T-cell (primary cell): ENCODE measurements at regions not wholly inside any gene's neighbourhood (a gene's known extent, or its start where the extent isn't known, plus 50 kb on each side); places are given as distances from the start of the nearest gene placed in this dataset.

Experiments used
- ATAC-seq, 4 experiments: fragments of 200-7000 bp in 3 of 4; fragments of 150-1000 bp in 1 of 4; cut with Tn5 transposase; replicated peaks in 1 of 4; 1 replicate in 3 of 4; 2 replicates in 1 of 4; pipeline ENCODE4 v1.10.0; 2021; ENCODE audit warnings: moderate library complexity in 3 of 4, mild to moderate bottlenecking in 2 of 4, moderate number of reproducible peaks in 1 of 4
- CTCF ChIA-PET, 2 donors: fragments of 300-600 bp; sonication (Branson Sonifier 250); formaldehyde crosslinking; loops; one replicate each; lab custom pipeline; 2022; ENCODE audit warnings: antibody characterized with exemption in 2 of 2; lab: Charles Lee
- POLR2A ChIA-PET, 2 donors: fragments of 300-600 bp; sonication (Branson Sonifier 250); formaldehyde crosslinking; loops; one replicate each; lab custom pipeline; 2022; ENCODE audit warnings: antibody characterized with exemption in 2 of 2; lab: Charles Lee
- DNase-seq, 35 experiments: peaks; one replicate each; pipeline versions ENCODE4 v3.0.0 to v3.0.0-alpha.2; 2013 to 2023
- H3K27ac ChIP-seq: one replicate; pipeline ENCODE4 v1.5.1; 2013; ENCODE audit warnings: low read length
- H3K27me3 ChIP-seq, 2 experiments: replicated peaks in 1 of 2; 1 replicate in 1 of 2; 2 replicates in 1 of 2; pipeline versions ENCODE4 v1.6.1 to v1.7.0; 2013; ENCODE audit warnings: low read length in 1 of 2, mixed read lengths in 1 of 2; ENCODE audit not compliant: control insufficient read depth in 2 of 2, insufficient read depth in 2 of 2; ENCODE audit errors: extremely low read depth in 1 of 2
- H3K36me3 ChIP-seq, 2 donors: 1 replicate in 1 of 2; 2 replicates in 1 of 2; pipeline versions ENCODE4 v1.6.1 to v1.7.0; 2013; ENCODE audit warnings: low read length in 1 of 2; ENCODE audit not compliant: control insufficient read depth in 2 of 2, insufficient read depth in 1 of 2; ENCODE audit errors: extremely low read depth in 1 of 2
- H3K4me1 ChIP-seq, 2 experiments: 1 replicate in 1 of 2; 2 replicates in 1 of 2; pipeline versions ENCODE4 v1.6.1 to v1.7.0; 2013; ENCODE audit warnings: low read length in 2 of 2, mixed read lengths in 1 of 2; ENCODE audit not compliant: insufficient read depth in 2 of 2, control insufficient read depth in 1 of 2; ENCODE audit errors: extremely low read depth in 1 of 2
- H3K4me3 ChIP-seq, 2 donors: 1 replicate in 1 of 2; 2 replicates in 1 of 2; pipeline versions ENCODE4 v1.5.1 to v1.7.0; 2013; ENCODE audit warnings: mild to moderate bottlenecking in 2 of 2, low read length in 1 of 2, moderate library complexity in 1 of 2; ENCODE audit not compliant: control insufficient read depth in 1 of 2; ENCODE audit errors: extremely low read depth in 1 of 2
- H3K9me3 ChIP-seq: 2 replicates; pipeline ENCODE4 v1.7.0; 2013
- H3K27ac Mint-ChIP-seq, 2 donors: one replicate each; pipeline ENCODE4 v1.8.0; 2020 to 2021; ENCODE audit warnings: mild to moderate bottlenecking in 2 of 2, mixed read lengths in 2 of 2
- H3K27me3 Mint-ChIP-seq, 2 donors: one replicate each; pipeline ENCODE4 v1.8.0; 2021 to 2022; ENCODE audit warnings: mixed read lengths in 2 of 2
- H3K36me3 Mint-ChIP-seq: one replicate; pipeline ENCODE4 v1.8.0; 2021; ENCODE audit warnings: mixed read lengths
- H3K4me1 Mint-ChIP-seq, 3 donors: one replicate each; pipeline ENCODE4 v1.8.0; 2020 to 2022; ENCODE audit warnings: mixed read lengths in 3 of 3, mild to moderate bottlenecking in 1 of 3
- H3K4me3 Mint-ChIP-seq, 3 donors: one replicate each; pipeline ENCODE4 v1.8.0; 2020 to 2022; ENCODE audit warnings: mild to moderate bottlenecking in 3 of 3, mixed read lengths in 3 of 3, moderate library complexity in 3 of 3
- H3K9me3 Mint-ChIP-seq, 3 donors: one replicate each; pipeline ENCODE4 v1.8.0; 2020 to 2022; ENCODE audit warnings: mixed read lengths in 3 of 3
- WGBS: methylation state at CpG from one replicate; pipeline ENCODE4 v1.1.5; 2013; ENCODE audit warnings: missing lambda C conversion rate; ENCODE audit not compliant: insufficient coverage; 5-methylcytosine and 5-hydroxymethylcytosine counted together

GRCh38 chr18:60698901-60699300 lies 326.3 kb upstream of the MC4R start:
- ChIA-PET CTCF (no interaction called here), POLR2A (no interaction called here)
- DNase-seq, result no peak
- Histone ChIP-seq H3K9me3 (no peaks in the 10 kb centered on the region), H3K4me1 (no peaks in the 10 kb centered on the region), H3K27me3 (no peaks in the 10 kb centered on the region), H3K27ac (no peak overlapping the region), H3K36me3 (no peaks in the 10 kb centered on the region), H3K4me3 (no peak overlapping the region)
- Mint-ChIP-seq H3K9me3 (peaks cover 0 to 13% (median 8%) of the 10 kb centered on the region in 3 donors), H3K4me3 (no peak overlapping the region), H3K4me1 (no peaks in the 10 kb centered on the region), H3K36me3 (no peaks in the 10 kb centered on the region), H3K27me3 (no peaks in the 10 kb centered on the region), H3K27ac (no peak overlapping the region)
- no CpG with 5 or more reads among the region's 3 CpGs for WGBS
- no peak for ATAC-seq

GRCh38 chr18:60722742-60723141 lies 350.2 kb upstream of the MC4R start:
- Mint-ChIP-seq H3K27ac (no peak overlapping the region), H3K27me3 (no peaks in the 10 kb centered on the region), H3K9me3 (peaks cover 7 to 21% (median 9%) of the 10 kb centered on the region in 3 donors), H3K4me1 (no peaks in the 10 kb centered on the region), H3K4me3 (no peak overlapping the region), H3K36me3 (no peaks in the 10 kb centered on the region)
- no peaks in the 10 kb centered on the region for H3K36me3 ChIP-seq
- no peak overlapping the region for H3K27ac ChIP-seq
- H3K4me1 ChIP-seq, result no peaks in the 10 kb centered on the region
- no peak overlapping the region for H3K4me3 ChIP-seq
- ChIA-PET CTCF (no interaction called here), POLR2A (no interaction called here)
- no peak for DNase-seq
- H3K27me3 ChIP-seq, result no peaks in the 10 kb centered on the region
- ATAC-seq, result no peak
- no peaks in the 10 kb centered on the region for H3K9me3 ChIP-seq
- WGBS, result 50% methylated on average over 1 of the region's 3 CpGs

GRCh38 chr18:60732143-60732542 lies 359.6 kb upstream of the MC4R start:
- H3K36me3 ChIP-seq, result no peaks in the 10 kb centered on the region
- H3K9me3 ChIP-seq, result no peaks in the 10 kb centered on the region
- Mint-ChIP-seq H3K27me3 (no peaks in the 10 kb centered on the region), H3K36me3 (no peaks in the 10 kb centered on the region), H3K9me3 (peaks cover 0 to 6% (median 2%) of the 10 kb centered on the region in 3 donors), H3K27ac (no peak overlapping the region), H3K4me1 (no peaks in the 10 kb centered on the region), H3K4me3 (no peak overlapping the region)
- no peaks in the 10 kb centered on the region for H3K4me1 ChIP-seq
- no peak overlapping the region for H3K4me3 ChIP-seq
- no peak for ATAC-seq
- H3K27ac ChIP-seq, result no peak overlapping the region
- ChIA-PET CTCF (no interaction called here), POLR2A (no interaction called here)
- WGBS, result 100% methylated on average over 1 of the region's 1 CpG
- no peak for DNase-seq
- no peaks in the 10 kb centered on the region for H3K27me3 ChIP-seq

- no peak for ATAC-seq
- no peak overlapping the region for H3K4me3 Mint-ChIP-seq
- CTCF ChIA-PET, result no interaction called here
Measured at GRCh38 chr18:60739212-60739611, 366.6 kb upstream of the MC4R start.

GRCh38 chr18:60740313-60740712 lies 367.7 kb upstream of the MC4R start:
- Mint-ChIP-seq H3K27me3 (no peaks in the 10 kb centered on the region), H3K4me1 (no peaks in the 10 kb centered on the region), H3K27ac (no peak overlapping the region), H3K4me3 (no peak overlapping the region), H3K9me3 (no peaks in the 10 kb centered on the region), H3K36me3 (no peaks in the 10 kb centered on the region)
- Histone ChIP-seq H3K9me3 (no peaks in the 10 kb centered on the region), H3K36me3 (no peaks in the 10 kb centered on the region), H3K27ac (no peak overlapping the region), H3K27me3 (no peaks in the 10 kb centered on the region), H3K4me3 (no peak overlapping the region), H3K4me1 (no peaks in the 10 kb centered on the region)
- 82% methylated on average over 7 of the region's 8 CpGs for whole genome bisulfite sequencing
- no peak for ATAC-seq
- ChIA-PET POLR2A (no interaction called here), CTCF (no interaction called here)
- DNase-seq, result no peak

More at GRCh38 chr18:60739212-60739611, 366.6 kb upstream of the MC4R start:
- no peak overlapping the region for H3K27ac Mint-ChIP-seq
- POLR2A ChIA-PET, result no interaction called here
- H3K27me3 ChIP-seq, result no peaks in the 10 kb centered on the region
- H3K4me3 ChIP-seq, result no peak overlapping the region
- peaks cover 0 to 4% (median 2%) of the 10 kb centered on the region in 3 donors for H3K9me3 Mint-ChIP-seq
- H3K4me1 ChIP-seq, result no peaks in the 10 kb centered on the region
- H3K36me3 ChIP-seq, result no peaks in the 10 kb centered on the region
- H3K27ac ChIP-seq, result no peak overlapping the region
- H3K9me3 ChIP-seq, result no peaks in the 10 kb centered on the region
- no peaks in the 10 kb centered on the region for H3K36me3 Mint-ChIP-seq
- H3K4me1 Mint-ChIP-seq, result no peaks in the 10 kb centered on the region
- DNase-seq, result no peak
- H3K27me3 Mint-ChIP-seq, result no peaks in the 10 kb centered on the region
- 91% methylated on average over 7 of the region's 7 CpGs for WGBS

GRCh38 chr18:60746491-60746890 lies 373.9 kb upstream of the MC4R start:
- Mint-ChIP-seq H3K27me3 (no peaks in the 10 kb centered on the region), H3K4me3 (no peak overlapping the region), H3K36me3 (no peaks in the 10 kb centered on the region), H3K4me1 (no peaks in the 10 kb centered on the region), H3K9me3 (no peaks in the 10 kb centered on the region), H3K27ac (no peak overlapping the region)
- DNase-seq (no peak), ATAC-seq (no peak)
- Histone ChIP-seq H3K4me1 (no peaks in the 10 kb centered on the region), H3K4me3 (no peak overlapping the region), H3K27me3 (no peaks in the 10 kb centered on the region), H3K27ac (no peak overlapping the region), H3K36me3 (no peaks in the 10 kb centered on the region), H3K9me3 (no peaks in the 10 kb centered on the region)
- POLR2A ChIA-PET, result no interaction called here
- CTCF ChIA-PET, result no interaction called here

- Mint-ChIP-seq H3K4me3 (no peak overlapping the region), H3K36me3 (no peaks in the 10 kb centered on the region), H3K9me3 (no peaks in the 10 kb centered on the region), H3K4me1 (no peaks in the 10 kb centered on the region), H3K27ac (no peak overlapping the region), H3K27me3 (no peaks in the 10 kb centered on the region)
- no peaks in the 10 kb centered on the region for H3K4me1 ChIP-seq
- H3K36me3 ChIP-seq, result no peaks in the 10 kb centered on the region
- no peaks in the 10 kb centered on the region for H3K27me3 ChIP-seq
- POLR2A ChIA-PET, result interaction anchor here in 1 of 2 donors (0.7 kb wide), 1 partner anchor 404 kb away, joined by 4 read pairs; no protein-coding TSS in a partner anchor
- no peaks in the 10 kb centered on the region for H3K9me3 ChIP-seq
- CTCF ChIA-PET, result no interaction called here
- no peak for ATAC-seq
- no peak overlapping the region for H3K4me3 ChIP-seq
- DNase-seq, result no peak
- no peak overlapping the region for H3K27ac ChIP-seq
Measured at GRCh38 chr18:60746919-60747318, 374.3 kb upstream of the MC4R start.
